GM20000 (cell line): ENCODE measurements at regions not wholly inside any gene's neighbourhood (a gene's known extent, or its start where the extent isn't known, plus 50 kb on each side); places are given as distances from the start of the nearest gene placed in this dataset.

Source experiments
- DNase-seq: peaks from one replicate; pipeline ENCODE4 v3.0.0; 2012; ENCODE audit warnings: low spot score
- TF ChIP-seq, protein P1 (sequence below): IDR thresholded peaks from 2 replicates; pipeline ENCODE4 v1.5.1; 2012; ENCODE audit warnings: mild to moderate bottlenecking, control low read depth; ENCODE audit errors: extremely low read depth, missing control alignments

GRCh38 chr2:239487272-239487671 is 86.5 kb upstream of the HDAC4 start:
- TF ChIP-seq, protein P1, sequence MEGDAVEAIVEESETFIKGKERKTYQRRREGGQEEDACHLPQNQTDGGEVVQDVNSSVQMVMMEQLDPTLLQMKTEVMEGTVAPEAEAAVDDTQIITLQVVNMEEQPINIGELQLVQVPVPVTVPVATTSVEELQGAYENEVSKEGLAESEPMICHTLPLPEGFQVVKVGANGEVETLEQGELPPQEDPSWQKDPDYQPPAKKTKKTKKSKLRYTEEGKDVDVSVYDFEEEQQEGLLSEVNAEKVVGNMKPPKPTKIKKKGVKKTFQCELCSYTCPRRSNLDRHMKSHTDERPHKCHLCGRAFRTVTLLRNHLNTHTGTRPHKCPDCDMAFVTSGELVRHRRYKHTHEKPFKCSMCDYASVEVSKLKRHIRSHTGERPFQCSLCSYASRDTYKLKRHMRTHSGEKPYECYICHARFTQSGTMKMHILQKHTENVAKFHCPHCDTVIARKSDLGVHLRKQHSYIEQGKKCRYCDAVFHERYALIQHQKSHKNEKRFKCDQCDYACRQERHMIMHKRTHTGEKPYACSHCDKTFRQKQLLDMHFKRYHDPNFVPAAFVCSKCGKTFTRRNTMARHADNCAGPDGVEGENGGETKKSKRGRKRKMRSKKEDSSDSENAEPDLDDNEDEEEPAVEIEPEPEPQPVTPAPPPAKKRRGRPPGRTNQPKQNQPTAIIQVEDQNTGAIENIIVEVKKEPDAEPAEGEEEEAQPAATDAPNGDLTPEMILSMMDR: no peak
- no peak for DNase-seq

DNA sequence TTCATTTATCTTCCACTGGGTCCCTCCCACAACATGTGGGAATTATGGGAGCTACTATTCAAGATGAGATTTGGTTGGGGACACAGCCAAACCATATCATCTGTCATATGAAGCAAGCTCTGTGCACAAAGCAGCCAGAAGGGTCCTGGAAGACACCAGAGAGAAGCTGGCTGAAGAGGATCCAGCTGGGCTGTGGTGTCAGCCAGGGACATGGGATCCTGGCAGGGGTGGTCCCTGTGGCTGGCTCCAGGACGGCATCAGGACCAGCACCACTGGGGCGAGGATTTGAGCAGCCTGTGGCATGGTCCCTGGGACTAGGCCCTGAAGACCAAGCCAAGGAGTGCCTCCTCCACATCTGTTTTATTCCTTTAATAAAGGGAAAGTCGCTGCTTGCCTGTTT is 84.8 kb upstream of the HDAC4 start:
- no peak for DNase-seq
- TF ChIP-seq, protein P1: no peak

DNA sequence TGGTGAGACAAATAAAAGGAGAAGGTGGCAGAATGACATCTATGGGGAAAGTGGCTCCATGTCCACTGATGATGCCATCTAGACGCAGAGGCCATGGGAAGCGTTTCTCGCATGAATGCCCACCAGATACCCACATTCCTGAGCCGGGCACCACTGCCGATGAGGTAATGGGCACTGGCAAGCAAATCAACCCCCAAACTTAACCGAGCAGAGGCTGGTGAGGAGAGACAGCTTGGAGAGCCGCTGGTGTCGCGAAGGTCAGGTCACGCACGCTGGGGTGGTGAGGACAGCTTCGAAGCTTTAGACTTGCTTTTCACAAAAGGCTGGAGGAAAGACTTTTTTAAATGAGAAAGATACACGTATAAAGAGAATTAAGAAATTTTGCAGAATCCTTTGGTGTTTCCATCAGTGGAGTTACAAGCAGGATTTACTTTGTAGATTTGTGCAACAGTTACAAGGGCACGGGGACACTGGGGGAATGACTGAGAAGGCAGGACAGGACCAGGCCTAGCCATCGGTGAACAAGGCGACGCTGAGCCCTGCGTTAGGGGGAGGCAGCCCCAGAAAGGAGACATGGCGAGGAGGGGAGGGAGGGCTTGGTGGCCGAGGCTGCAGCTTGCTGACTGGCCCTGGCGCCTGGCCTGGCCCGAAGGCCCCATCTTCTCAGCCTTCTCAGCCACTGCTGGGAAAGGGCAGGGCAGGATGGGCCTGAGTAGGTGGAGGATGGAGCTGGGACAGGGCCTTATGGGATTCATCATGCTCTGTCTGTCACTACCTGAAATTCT is 83.9 kb upstream of the HDAC4 start:
- DNase-seq: no peak
- TF ChIP-seq, protein P1: no peak

DNA sequence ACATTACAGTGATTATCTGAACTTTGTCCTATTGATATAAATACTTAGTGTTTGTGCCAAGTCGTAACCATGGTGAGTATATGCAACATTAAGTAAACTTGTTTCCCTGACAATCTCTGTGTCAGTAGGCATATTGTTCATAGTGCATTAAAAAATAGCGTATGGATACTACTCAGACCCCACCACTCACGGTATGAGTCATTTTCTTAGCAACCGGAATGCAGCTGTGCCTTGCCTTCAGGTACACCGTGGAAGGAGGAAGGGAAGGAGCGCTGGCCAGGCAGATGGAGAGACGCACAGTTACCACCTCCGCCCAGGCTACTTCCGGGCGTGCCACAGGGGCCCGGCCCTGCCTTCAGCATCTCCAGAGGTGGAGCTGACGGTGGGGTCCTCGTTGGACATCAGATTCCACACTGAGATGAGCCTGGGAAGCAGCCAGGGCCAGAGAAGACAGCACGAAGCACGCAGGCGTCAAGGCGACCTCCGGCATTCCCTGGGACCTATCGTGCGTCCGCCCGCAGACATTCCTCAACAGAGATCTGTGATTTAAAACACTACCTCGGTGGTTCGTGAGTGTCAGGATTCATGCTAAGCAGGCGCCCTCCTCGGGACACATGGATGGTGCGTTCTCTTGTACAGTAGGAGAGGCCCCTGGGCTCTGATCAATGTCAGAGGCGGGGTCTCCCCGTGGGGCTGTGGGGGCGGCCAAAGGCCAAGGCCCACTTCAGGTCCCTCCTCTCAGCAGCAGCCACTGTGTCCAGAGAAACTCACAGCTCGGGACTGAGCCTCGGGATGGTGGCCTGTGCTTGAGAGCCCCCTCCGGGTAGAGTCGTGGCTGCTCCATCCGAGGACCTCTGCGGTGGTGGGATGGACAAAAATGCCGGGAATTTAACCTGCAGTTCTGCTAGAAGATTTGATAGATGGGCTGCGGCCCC is 82.2 kb upstream of the HDAC4 start:
- TF ChIP-seq, protein P1: no peak
- no peak for DNase-seq

DNA sequence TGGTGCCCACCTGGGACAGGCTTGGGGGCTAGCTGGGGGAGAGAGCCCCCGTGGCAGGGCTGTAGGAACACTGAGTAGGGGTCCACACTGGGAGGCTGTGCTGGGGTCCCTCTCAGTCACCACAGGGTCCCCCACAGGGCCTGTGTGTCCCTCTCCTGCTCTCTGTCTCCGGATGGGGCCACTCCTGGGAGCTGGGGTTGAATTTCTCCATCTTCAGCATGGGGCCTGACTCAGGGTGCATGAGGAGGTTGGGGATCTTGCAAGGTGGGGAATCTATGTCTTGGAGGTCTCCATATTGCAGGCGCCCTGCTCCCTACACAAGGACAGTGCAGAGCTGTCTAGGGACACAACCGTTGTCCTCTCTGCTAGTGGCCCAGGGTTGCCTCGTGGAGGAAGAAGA is 78.7 kb upstream of the HDAC4 start:
- TF ChIP-seq, protein P1: no peak

GRCh38 chr2:239477591-239477990 is 76.8 kb upstream of the HDAC4 start:
- no peak for DNase-seq
- TF ChIP-seq, protein P1: no peak

More for the DNA sequence above, 78.7 kb upstream of the HDAC4 start:
- no peak for DNase-seq

GRCh38 chr2:239476757-239477585 is 76.2 kb upstream of the HDAC4 start:
- no peak for DNase-seq
- TF ChIP-seq, protein P1: no peak
